NT2/D1 (cell line): ENCODE measurements at regions not wholly inside any gene's neighbourhood (a gene's known extent, or its start where the extent isn't known, plus 50 kb on each side); places are given as distances from the start of the nearest gene placed in this dataset.

ENCODE experiments used
- DNase-seq: peaks from one replicate; pipeline ENCODE4 v3.0.0-alpha.2; 2011; ENCODE audit warnings: low read depth, low spot score
- H3K27me3 ChIP-seq: 2 replicates; pipeline ENCODE4 v1.6.0; 2011; ENCODE audit warnings: mild to moderate bottlenecking; ENCODE audit not compliant: insufficient read length, insufficient read depth
- H3K36me3 ChIP-seq: 2 replicates; pipeline ENCODE4 v1.6.1; 2011; ENCODE audit warnings: mild to moderate bottlenecking, low read length, mixed read lengths; ENCODE audit not compliant: insufficient read depth, insufficient read length
- H3K4me1 ChIP-seq: 2 replicates; pipeline ENCODE4 v1.5.1; 2011; ENCODE audit not compliant: insufficient read depth, insufficient read length
- H3K4me3 ChIP-seq: 2 replicates; pipeline ENCODE4 v1.5.1; 2011; ENCODE audit warnings: low read depth; ENCODE audit not compliant: insufficient read length
- H3K9ac ChIP-seq: 2 replicates; pipeline ENCODE4 v1.6.0; 2011; ENCODE audit warnings: low read depth; ENCODE audit not compliant: insufficient read length
- H3K9me3 ChIP-seq: 2 replicates; pipeline ENCODE4 v1.5.1; 2011; ENCODE audit warnings: mild to moderate bottlenecking, low read length; ENCODE audit not compliant: insufficient read depth
- SUZ12 ChIP-seq: IDR thresholded peaks from 2 replicates; pipeline ENCODE4 v1.6.1; 2011; ENCODE audit not compliant: insufficient read length, insufficient read depth; ENCODE audit errors: extremely low read depth
- YY1 ChIP-seq: IDR thresholded peaks from 2 replicates; pipeline ENCODE4 v1.6.1; 2011; ENCODE audit not compliant: insufficient read length, insufficient read depth
- ZNF274 ChIP-seq: IDR thresholded peaks from 2 replicates; pipeline ENCODE4 v1.6.1; 2011; ENCODE audit warnings: mild to moderate bottlenecking, low read depth, low read length

GRCh38 chr18:24846138-24846537 lies 385.7 kb downstream of the HRH4 start:
- H3K9me3 ChIP-seq = no peaks in the 10 kb centered on the region
- H3K36me3 ChIP-seq = no peaks in the 10 kb centered on the region
- TF ChIP-seq SUZ12 (no peak), ZNF274 (no peak), YY1 (no peak)
- H3K27me3 ChIP-seq = no peaks in the 10 kb centered on the region
- no peak overlapping the region for H3K4me3 ChIP-seq
- no peak for DNase-seq
- H3K4me1 ChIP-seq = no peaks in the 10 kb centered on the region
- H3K9ac ChIP-seq = no peak overlapping the region

GRCh38 chr18:24850532-24850931 lies 390.1 kb downstream of the HRH4 start:
- TF ChIP-seq ZNF274 = no peak
- TF ChIP-seq YY1 = no peak
- TF ChIP-seq SUZ12 = no peak
- Histone ChIP-seq H3K27me3 (no peaks in the 10 kb centered on the region), H3K9me3 (no peaks in the 10 kb centered on the region; the same call in 1 of the 2 replicates), H3K4me1 (no peaks in the 10 kb centered on the region), H3K36me3 (no peaks in the 10 kb centered on the region), H3K9ac (no peak overlapping the region), H3K4me3 (no peak overlapping the region)
- DNase-seq = no peak

- no peak for DNase-seq
- H3K27me3 ChIP-seq = no peaks in the 10 kb centered on the region
- H3K36me3 ChIP-seq = no peaks in the 10 kb centered on the region
- H3K4me1 ChIP-seq = no peaks in the 10 kb centered on the region
- TF ChIP-seq SUZ12 (no peak), YY1 (no peak), ZNF274 (no peak)
- no peaks in the 10 kb centered on the region; the same call in 1 of the 2 replicates for H3K9me3 ChIP-seq
- no peak overlapping the region for H3K9ac ChIP-seq
- no peak overlapping the region for H3K4me3 ChIP-seq
Measured at GRCh38 chr18:24853076-24853475, 392.6 kb downstream of the HRH4 start.

- H3K4me3 ChIP-seq = no peak overlapping the region
- H3K4me1 ChIP-seq = no peaks in the 10 kb centered on the region
- no peak for DNase-seq
- no peaks in the 10 kb centered on the region for H3K27me3 ChIP-seq
- TF ChIP-seq SUZ12 (no peak), YY1 (no peak), ZNF274 (no peak)
- H3K9me3 ChIP-seq = no peaks in the 10 kb centered on the region
- H3K9ac ChIP-seq = no peak overlapping the region
- H3K36me3 ChIP-seq = no peaks in the 10 kb centered on the region
Measured at GRCh38 chr18:24860978-24861680, 400.7 kb downstream of the HRH4 start.

- Histone ChIP-seq H3K9me3 (no peaks in the 10 kb centered on the region), H3K36me3 (no peaks in the 10 kb centered on the region), H3K4me3 (no peak overlapping the region), H3K4me1 (no peaks in the 10 kb centered on the region), H3K9ac (no peak overlapping the region), H3K27me3 (no peaks in the 10 kb centered on the region)
- DNase-seq = peak; percentile 30
- TF ChIP-seq ZNF274 (no peak), YY1 (no peak), SUZ12 (no peak)
Measured at GRCh38 chr18:24862201-24862816, 401.9 kb downstream of the HRH4 start.

- Histone ChIP-seq H3K4me3 (no peak overlapping the region), H3K4me1 (no peaks in the 10 kb centered on the region), H3K9ac (no peak overlapping the region), H3K36me3 (no peaks in the 10 kb centered on the region), H3K27me3 (no peaks in the 10 kb centered on the region), H3K9me3 (no peaks in the 10 kb centered on the region)
- no peak for DNase-seq
- TF ChIP-seq ZNF274 (no peak), SUZ12 (no peak), YY1 (no peak)
Measured at GRCh38 chr18:24868311-24868710, 407.9 kb downstream of the HRH4 start.

- H3K4me3 ChIP-seq = no peak overlapping the region
- no peaks in the 10 kb centered on the region for H3K36me3 ChIP-seq
- no peaks in the 10 kb centered on the region for H3K9me3 ChIP-seq
- no peaks in the 10 kb centered on the region for H3K4me1 ChIP-seq
- TF ChIP-seq SUZ12 = no peak
- TF ChIP-seq ZNF274 = no peak
- no peak for TF ChIP-seq YY1
- no peak overlapping the region for H3K9ac ChIP-seq
- DNase-seq = no peak
- H3K27me3 ChIP-seq = no peaks in the 10 kb centered on the region
Measured at GRCh38 chr18:24868760-24869237, 408.4 kb downstream of the HRH4 start.

- no peak overlapping the region for H3K4me3 ChIP-seq
- no peaks in the 10 kb centered on the region for H3K36me3 ChIP-seq
- no peaks in the 10 kb centered on the region for H3K4me1 ChIP-seq
- TF ChIP-seq YY1 = no peak
- no peak for TF ChIP-seq SUZ12
- TF ChIP-seq ZNF274 = no peak
- no peak overlapping the region for H3K9ac ChIP-seq
- H3K27me3 ChIP-seq = no peaks in the 10 kb centered on the region
- H3K9me3 ChIP-seq = no peaks in the 10 kb centered on the region
- no peak for DNase-seq
Measured at GRCh38 chr18:24869285-24869684, 408.8 kb downstream of the HRH4 start.
